A549 (cell line): ENCODE measurements at regions not wholly inside any gene's neighbourhood (a gene's known extent, or its start where the extent isn't known, plus 50 kb on each side); places are given as distances from the start of the nearest gene placed in this dataset.

ENCODE experiments used
- CTCF ChIP-seq: fragments of >200 bp; sonication (Bioruptor Twin); formaldehyde crosslinking; IDR thresholded peaks from 3 replicates; pipeline ENCODE4 v1.5.1; 2016
- FOXS1 ChIP-seq: fragments of 250-450 bp; sonication (Bioruptor Pico); IDR thresholded peaks from 2 replicates; pipeline ENCODE4 v1.5.0; 2020; ENCODE audit warnings: mild to moderate bottlenecking, moderate library complexity
- JUN ChIP-seq, 2 experiments: fragments of >200 bp; sonication (Bioruptor Twin); formaldehyde crosslinking; IDR thresholded peaks; 2 replicates in 1 of 2; 3 replicates in 1 of 2; pipeline ENCODE4 v1.6.1; 2016 to 2017
- POLR2A ChIP-seq: IDR thresholded peaks from 2 replicates; pipeline ENCODE4 v1.6.1; 2012; ENCODE audit warnings: mild to moderate bottlenecking, low read length
- SMC3 ChIP-seq: fragments of >200 bp; sonication (Bioruptor Twin); formaldehyde crosslinking; IDR thresholded peaks from 3 replicates; pipeline ENCODE4 v1.6.1; 2018; ENCODE audit warnings: inconsistent platforms
- ZSCAN20 ChIP-seq: fragments of 250-450 bp; sonication (Bioruptor Pico); IDR thresholded peaks from 2 replicates; pipeline ENCODE4 v1.8.0; 2022; ENCODE audit warnings: mild to moderate bottlenecking, moderate library complexity

GRCh38 chr4:81981218-81981617 is 392.6 kb downstream of the HNRNPD start:
- TF ChIP-seq JUN (IDR thresholded peaks at IDR 0.05): no peak
- TF ChIP-seq CTCF: no peak
- no peak for TF ChIP-seq POLR2A
- no peak for TF ChIP-seq FOXS1 (CRISPR knock-in tag)
- TF ChIP-seq ZSCAN20 (CRISPR knock-in tag): no peak
- no peak for TF ChIP-seq SMC3
